NCI-H2107 treated with DMSO at 0.1 percent for 48 hours (cell line): ENCODE measurements at regions not wholly inside any gene's neighbourhood (a gene's known extent, or its start where the extent isn't known, plus 50 kb on each side); places are given as distances from the start of the nearest gene placed in this dataset.

Experiments used
- DNase-seq: peaks from one replicate; lab custom pipeline; 2025; ENCODE audit not compliant: unreplicated experiment; lab: John Stamatoyannopoulos, UW

DNA sequence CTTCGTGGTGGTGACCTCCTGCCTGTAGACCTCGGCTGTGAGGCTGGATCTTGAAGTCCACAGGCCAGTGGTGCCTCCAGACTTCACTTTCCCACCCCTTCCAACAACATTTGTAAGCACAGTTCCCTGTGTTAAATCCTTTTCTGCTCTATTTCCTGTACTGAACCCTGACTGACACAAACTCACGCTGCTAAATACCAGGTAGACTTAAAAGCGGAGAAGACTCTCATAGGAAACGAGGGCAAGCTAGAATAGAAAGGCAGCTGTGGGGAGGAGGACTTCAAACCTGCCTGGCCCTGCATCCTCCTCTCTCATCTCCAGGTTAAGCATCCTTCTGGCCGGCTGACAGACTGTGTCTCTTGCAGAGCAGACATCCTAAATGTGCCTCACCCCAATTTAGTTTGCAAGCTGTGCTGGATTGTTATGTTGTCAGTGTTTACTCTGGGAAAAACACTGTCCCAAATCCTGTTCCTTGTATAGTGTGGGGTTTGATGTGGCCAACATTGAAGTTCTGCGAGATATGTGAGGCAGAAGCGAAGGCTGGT is 58.5 kb upstream of the LARS2 start:
- DNase-seq = no peak

- peak; percentile 9 for DNase-seq
Measured at GRCh38 chr3:45330510-45331295, 57.7 kb upstream of the LARS2 start.

DNA sequence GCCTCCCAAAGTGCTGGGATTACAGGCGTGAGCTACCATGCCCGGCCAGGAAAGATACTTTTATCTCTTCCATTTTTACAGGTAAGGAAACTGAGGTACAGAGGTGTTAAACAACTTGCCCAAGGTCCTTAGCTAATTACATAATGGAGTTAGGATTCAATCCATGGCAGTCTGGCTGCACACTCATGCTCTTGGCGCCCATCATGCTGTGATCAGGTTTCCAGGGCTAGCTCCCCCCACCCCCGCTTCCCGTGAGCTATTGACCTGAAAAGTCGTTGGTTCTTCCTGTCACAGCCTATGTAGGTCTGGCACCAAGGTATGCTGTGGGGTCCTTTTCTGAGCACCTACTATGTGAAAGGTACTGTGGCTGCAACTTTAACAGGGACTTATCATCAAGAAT is 55.9 kb upstream of the LARS2 start:
- no peak for DNase-seq

DNA sequence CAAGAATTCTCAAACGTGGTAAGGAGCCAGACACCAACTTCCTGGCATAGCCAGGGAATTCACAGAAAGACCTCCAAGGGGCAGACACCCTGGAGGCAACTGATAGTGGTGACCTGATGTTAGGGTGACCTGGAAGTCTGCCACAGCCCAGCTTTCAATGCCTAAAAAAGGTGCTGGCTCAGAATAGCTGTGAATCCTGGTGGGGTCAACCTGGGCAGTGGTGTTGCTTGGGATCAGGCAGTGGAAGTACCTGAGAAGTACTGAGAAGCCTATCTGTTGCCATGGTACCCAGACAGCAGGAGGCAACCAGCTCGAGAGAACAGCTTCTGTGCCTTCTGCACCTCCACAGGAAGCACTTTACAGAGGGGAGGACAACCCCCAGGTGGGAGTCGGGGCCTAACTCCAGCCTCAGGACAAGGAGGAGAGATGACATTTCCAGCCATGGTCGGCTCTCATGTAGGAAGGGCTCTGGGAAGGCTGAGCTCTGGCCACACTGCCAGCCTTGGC is 55.4 kb upstream of the LARS2 start:
- DNase-seq = no peak

DNA sequence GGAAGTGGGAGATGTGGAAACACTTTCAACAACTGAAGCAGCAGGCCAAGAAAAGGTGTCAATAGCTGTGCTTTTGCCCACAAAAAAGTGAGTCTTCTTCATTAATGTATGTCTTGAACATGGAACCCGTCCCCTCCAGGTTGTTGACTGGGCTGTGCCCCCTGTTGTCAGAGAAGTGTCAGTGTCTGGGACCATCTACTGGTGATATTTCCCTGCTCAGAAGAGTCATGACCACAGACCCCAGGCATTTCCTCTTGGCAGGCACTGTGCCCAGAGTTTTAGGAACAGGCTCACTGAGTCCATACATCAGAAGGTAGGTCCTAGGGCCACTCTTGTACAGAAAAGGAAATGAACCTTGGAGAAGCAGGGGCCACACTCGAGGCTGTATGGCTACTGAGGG is 54.8 kb upstream of the LARS2 start:
- no peak for DNase-seq

DNA sequence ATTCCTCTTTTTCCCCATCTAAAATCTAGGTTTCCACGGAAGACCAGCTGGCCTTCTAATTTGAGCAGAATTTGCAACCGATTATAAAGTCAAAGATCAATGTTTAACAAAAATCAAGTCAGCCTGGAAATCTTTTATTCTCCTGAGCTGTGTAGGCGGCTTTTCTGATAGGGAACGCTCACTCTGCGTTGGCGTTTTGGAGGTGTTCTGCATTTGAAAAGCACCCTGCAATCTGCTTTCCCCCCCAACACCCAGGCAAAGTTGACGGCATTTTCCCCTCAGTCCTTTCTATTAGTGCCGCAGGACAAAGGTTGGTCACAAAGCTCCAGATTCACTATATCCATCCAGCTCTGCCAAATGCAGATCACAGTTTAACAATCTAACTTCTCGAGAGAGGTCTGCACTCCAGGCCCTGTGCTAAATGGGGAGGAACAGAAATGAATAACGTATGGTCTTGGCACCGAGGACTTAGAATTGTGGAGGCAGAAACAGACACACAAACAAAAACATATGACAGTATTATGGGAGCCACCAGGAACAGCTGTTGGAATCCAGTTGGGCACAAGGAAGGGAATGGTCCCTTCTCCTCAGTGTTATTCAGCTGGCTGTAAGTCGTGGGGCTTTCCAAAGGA is 50.4 kb upstream of the LARS2 start:
- no peak for DNase-seq
